H9 (cell line): ENCODE measurements at regions not wholly inside any gene's neighbourhood (a gene's known extent, or its start where the extent isn't known, plus 50 kb on each side); places are given as distances from the start of the nearest gene placed in this dataset.

ENCODE experiments used
- DNase-seq: peaks from one replicate; pipeline ENCODE4 v3.0.0-alpha.2; 2017
- H2AFZ ChIP-seq: one replicate; pipeline ENCODE4 v1.6.1; 2013; ENCODE audit warnings: mild to moderate bottlenecking, low read length, control low read depth, moderate library complexity
- H2AK5ac ChIP-seq: 2 replicates; pipeline ENCODE4 v1.6.1; 2013; ENCODE audit warnings: low read length, control low read depth, mixed read lengths; ENCODE audit not compliant: insufficient read length
- H2BK120ac ChIP-seq: one replicate; pipeline ENCODE4 v1.6.1; 2013; ENCODE audit warnings: low read depth, mild to moderate bottlenecking, low read length, control low read depth, inconsistent platforms; ENCODE audit not compliant: poor library complexity, severe bottlenecking
- H2BK12ac ChIP-seq: 2 replicates; pipeline ENCODE4 v1.6.1; 2013; ENCODE audit warnings: low read length, control low read depth, mixed read lengths, low read depth; ENCODE audit not compliant: insufficient read length
- H2BK15ac ChIP-seq: 2 replicates; pipeline ENCODE4 v1.6.1; 2013; ENCODE audit warnings: low read depth, low read length, control low read depth
- H2BK20ac ChIP-seq: one replicate; pipeline ENCODE4 v1.6.1; 2013; ENCODE audit warnings: low read depth, mild to moderate bottlenecking, low read length, control low read depth, inconsistent platforms; ENCODE audit not compliant: poor library complexity, severe bottlenecking
- H2BK5ac ChIP-seq: 2 replicates; pipeline ENCODE4 v1.6.1; 2013; ENCODE audit warnings: low read length, control low read depth, mixed read lengths; ENCODE audit not compliant: insufficient read length
- H3K14ac ChIP-seq: 2 replicates; pipeline ENCODE4 v1.6.1; 2013; ENCODE audit warnings: low read length, control low read depth; ENCODE audit not compliant: insufficient read depth
- H3K18ac ChIP-seq: 2 replicates; pipeline ENCODE4 v1.6.1; 2013; ENCODE audit warnings: low read depth, mild to moderate bottlenecking, mixed read lengths, low read length, control low read depth; ENCODE audit not compliant: insufficient read length
- H3K23ac ChIP-seq: 2 replicates; pipeline ENCODE4 v1.6.1; 2013; ENCODE audit warnings: low read length, control low read depth, mixed read lengths, low read depth; ENCODE audit not compliant: insufficient read length
- H3K23me2 ChIP-seq: 2 replicates; pipeline ENCODE4 v1.6.1; 2013; ENCODE audit warnings: low read depth, mild to moderate bottlenecking, mixed read lengths, low read length, control low read depth; ENCODE audit not compliant: insufficient read length, poor library complexity, severe bottlenecking
- H3K27ac ChIP-seq: 2 replicates; pipeline ENCODE4 v1.5.1; 2013; ENCODE audit warnings: low read length, control low read depth, mixed read lengths, low read depth; ENCODE audit not compliant: insufficient read length
- H3K27me3 ChIP-seq: 2 replicates; pipeline ENCODE4 v1.6.1; 2013; ENCODE audit warnings: low read length, control low read depth, inconsistent platforms; ENCODE audit not compliant: insufficient read depth
- H3K4ac ChIP-seq: 2 replicates; pipeline ENCODE4 v1.6.1; 2013; ENCODE audit warnings: low read depth, mild to moderate bottlenecking, control low read depth, inconsistent platforms, low read length, moderate library complexity
- H3K4me1 ChIP-seq: 2 replicates; pipeline ENCODE4 v1.6.1; 2013; ENCODE audit warnings: low read length, control low read depth, inconsistent platforms; ENCODE audit not compliant: insufficient read depth
- H3K4me2 ChIP-seq: 2 replicates; pipeline ENCODE4 v1.6.1; 2013; ENCODE audit warnings: low read length, control low read depth, mixed read lengths; ENCODE audit not compliant: insufficient read length, insufficient read depth
- H3K56ac ChIP-seq: 2 replicates; pipeline ENCODE4 v1.6.1; 2013; ENCODE audit warnings: low read depth, mild to moderate bottlenecking, mixed read lengths, low read length, control low read depth; ENCODE audit not compliant: insufficient read length
- H3K79me1 ChIP-seq: 2 replicates; pipeline ENCODE4 v1.6.1; 2013; ENCODE audit warnings: low read depth, mild to moderate bottlenecking, moderate library complexity, low read length, control low read depth, inconsistent platforms; ENCODE audit not compliant: insufficient read depth, poor library complexity, severe bottlenecking
- H3K79me2 ChIP-seq: 2 replicates; pipeline ENCODE4 v1.6.1; 2013; ENCODE audit warnings: low read length, control low read depth, inconsistent platforms; ENCODE audit not compliant: insufficient read depth
- H3K9ac ChIP-seq: 2 replicates; pipeline ENCODE4 v1.6.1; 2013; ENCODE audit warnings: low read length, control low read depth, mixed read lengths; ENCODE audit not compliant: insufficient read length; ENCODE audit errors: extremely low read depth
- H3K9me3 ChIP-seq: one replicate; pipeline ENCODE4 v1.6.1; 2013; ENCODE audit warnings: low read depth, low read length, inconsistent platforms; ENCODE audit not compliant: control insufficient read depth
- H3T11ph ChIP-seq: one replicate; pipeline ENCODE4 v1.6.1; 2013; ENCODE audit warnings: mild to moderate bottlenecking, low read length, control low read depth, inconsistent platforms
- H4K20me1 ChIP-seq: one replicate; pipeline ENCODE4 v1.6.1; 2013; ENCODE audit not compliant: control insufficient read depth, insufficient read length, insufficient read depth
- H4K5ac ChIP-seq: 2 replicates; pipeline ENCODE4 v1.6.1; 2013; ENCODE audit warnings: low read depth, mild to moderate bottlenecking, mixed read lengths, low read length, control low read depth; ENCODE audit not compliant: insufficient read length
- H4K8ac ChIP-seq: replicated peaks from 2 replicates; pipeline ENCODE4 v1.6.1; 2013; ENCODE audit warnings: low read length, control low read depth, mixed read lengths, low read depth; ENCODE audit not compliant: insufficient read length
- H4K91ac ChIP-seq: 2 replicates; pipeline ENCODE4 v1.6.1; 2013; ENCODE audit warnings: low read depth, mild to moderate bottlenecking, moderate library complexity, mixed read lengths, low read length, control low read depth; ENCODE audit not compliant: insufficient read length
- H3K27ac Mint-ChIP-seq, 3 experiments: 2 replicates in 2 of 3; 3 replicates in 1 of 3; pipeline ENCODE4 v1.8.0; 2020 to 2021; ENCODE audit warnings: mixed read lengths in 3 of 3, mild to moderate bottlenecking in 1 of 3, moderate library complexity in 1 of 3
- H3K27me3 Mint-ChIP-seq: 2 replicates; pipeline ENCODE4 v1.8.0; 2021; ENCODE audit warnings: low read depth, mild to moderate bottlenecking, moderate library complexity, mixed read lengths
- H3K36me3 Mint-ChIP-seq, 3 experiments: 2 replicates in 2 of 3; 3 replicates in 1 of 3; pipeline ENCODE4 v1.8.0; 2020 to 2021; ENCODE audit warnings: low read depth in 3 of 3, mixed read lengths in 3 of 3; ENCODE audit not compliant: insufficient read depth in 1 of 3
- H3K4me1 Mint-ChIP-seq, 2 experiments: 2 replicates each; pipeline ENCODE4 v1.8.0; 2020; ENCODE audit warnings: mixed read lengths in 2 of 2
- H3K4me3 Mint-ChIP-seq, 2 experiments: 2 replicates in 1 of 2; 3 replicates in 1 of 2; pipeline ENCODE4 v1.8.0; 2020 to 2021; ENCODE audit warnings: mild to moderate bottlenecking in 2 of 2, mixed read lengths in 2 of 2, moderate library complexity in 1 of 2
- H3K9me3 Mint-ChIP-seq, 2 experiments: 2 replicates in 1 of 2; 3 replicates in 1 of 2; pipeline ENCODE4 v1.8.0; 2020; ENCODE audit warnings: mild to moderate bottlenecking in 2 of 2, mixed read lengths in 2 of 2, moderate library complexity in 1 of 2
- TF ChIP-seq, protein P1 (sequence below): fragments of 200-600 bp; sonication (generic); conservative IDR thresholded peaks from 3 replicates; pipeline ENCODE4 v1.8.0; 2021; ENCODE audit warnings: antibody characterized with exemption, mild to moderate bottlenecking

DNA sequence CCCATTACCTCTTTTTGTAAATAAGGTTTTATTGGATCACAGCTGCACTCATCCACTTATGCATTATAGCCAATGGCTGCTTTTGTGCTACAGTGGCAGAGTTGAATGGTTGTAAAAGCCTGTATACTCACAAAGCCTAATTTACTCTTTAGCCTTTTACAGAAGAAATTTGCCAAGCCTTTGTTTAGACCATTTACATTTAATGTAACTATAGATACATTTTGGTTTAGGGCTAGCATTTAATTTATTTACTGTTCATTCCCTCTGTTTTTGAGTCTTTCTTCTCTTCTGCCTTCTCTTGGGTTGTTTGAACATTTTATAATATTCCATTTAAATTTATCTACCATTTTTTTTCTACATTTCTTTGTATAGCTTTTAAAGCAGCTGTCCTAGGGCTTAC is 217.1 kb upstream of the AMIGO2 start:
- TF ChIP-seq, protein P1, sequence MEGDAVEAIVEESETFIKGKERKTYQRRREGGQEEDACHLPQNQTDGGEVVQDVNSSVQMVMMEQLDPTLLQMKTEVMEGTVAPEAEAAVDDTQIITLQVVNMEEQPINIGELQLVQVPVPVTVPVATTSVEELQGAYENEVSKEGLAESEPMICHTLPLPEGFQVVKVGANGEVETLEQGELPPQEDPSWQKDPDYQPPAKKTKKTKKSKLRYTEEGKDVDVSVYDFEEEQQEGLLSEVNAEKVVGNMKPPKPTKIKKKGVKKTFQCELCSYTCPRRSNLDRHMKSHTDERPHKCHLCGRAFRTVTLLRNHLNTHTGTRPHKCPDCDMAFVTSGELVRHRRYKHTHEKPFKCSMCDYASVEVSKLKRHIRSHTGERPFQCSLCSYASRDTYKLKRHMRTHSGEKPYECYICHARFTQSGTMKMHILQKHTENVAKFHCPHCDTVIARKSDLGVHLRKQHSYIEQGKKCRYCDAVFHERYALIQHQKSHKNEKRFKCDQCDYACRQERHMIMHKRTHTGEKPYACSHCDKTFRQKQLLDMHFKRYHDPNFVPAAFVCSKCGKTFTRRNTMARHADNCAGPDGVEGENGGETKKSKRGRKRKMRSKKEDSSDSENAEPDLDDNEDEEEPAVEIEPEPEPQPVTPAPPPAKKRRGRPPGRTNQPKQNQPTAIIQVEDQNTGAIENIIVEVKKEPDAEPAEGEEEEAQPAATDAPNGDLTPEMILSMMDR, result no peak
- Histone ChIP-seq H3K4ac (no peak overlapping the region), H2AFZ (no peak overlapping the region)

More for the DNA sequence above, 217.1 kb upstream of the AMIGO2 start:
- Histone ChIP-seq H3K4me1 (no peaks in the 10 kb centered on the region), H3K23ac (no peak overlapping the region), H2BK5ac (no peak overlapping the region), H3K79me1 (no peaks in the 10 kb centered on the region), H2BK15ac (no peak overlapping the region), H2BK120ac (no peak overlapping the region), H3K18ac (no peak overlapping the region), H3K27ac (no peak overlapping the region), H3K4me2 (no peak overlapping the region), H3K56ac (no peak overlapping the region), H3T11ph (no peak overlapping the region), H3K14ac (no peak overlapping the region), H4K8ac (no peak overlapping the region), H4K91ac (no peak overlapping the region), H4K5ac (no peak overlapping the region), H2BK20ac (no peak overlapping the region), H2BK12ac (no peak overlapping the region), H2AK5ac (no peak overlapping the region), H3K79me2 (no peaks in the 10 kb centered on the region), H3K9me3 (no peaks in the 10 kb centered on the region), H3K23me2 (no peaks in the 10 kb centered on the region), H4K20me1 (no peaks in the 10 kb centered on the region), H3K9ac (no peak overlapping the region), H3K27me3 (no peaks in the 10 kb centered on the region)
- DNase-seq, result no peak
- Mint-ChIP-seq H3K4me1 (peaks cover 8 to 13% of the 10 kb centered on the region in 2 experiments), H3K9me3 (peaks cover 0 to 2% of the 10 kb centered on the region in 2 experiments; a peak in 2 of 5 replicates), H3K36me3 (no peaks in the 10 kb centered on the region; a peak in 2 of 7 replicates), H3K27ac (no peak overlapping the region), H3K4me3 (no peak overlapping the region), H3K27me3 (no peaks in the 10 kb centered on the region)
